SK-N-SH (cell line): ENCODE measurements at regions not wholly inside any gene's neighbourhood (a gene's known extent, or its start where the extent isn't known, plus 50 kb on each side); places are given as distances from the start of the nearest gene placed in this dataset.

Source experiments
- CTCF ChIA-PET: fragments of 300-600, 350-600 bp; formaldehyde crosslinking; extraction: SDS; loops from one replicate; lab custom pipeline; 2021; lab: Yijun Ruan, JAX
- POLR2A ChIA-PET: fragments of 350-600 bp; sonication (Branson Sonifier 250); formaldehyde crosslinking; extraction: SDS; loops from one replicate; lab custom pipeline; 2020; ENCODE audit warnings: antibody characterized with exemption, inconsistent platforms; lab: Yijun Ruan, JAX
- DNase-seq: peaks from one replicate; pipeline ENCODE4 v3.0.0; 2012
- H2AFZ ChIP-seq: fragments of 200-600 bp; sonication (generic); 2 replicates; pipeline ENCODE4 v1.8.1; 2016; ENCODE audit warnings: antibody characterized with exemption, mild to moderate bottlenecking, low read depth
- H3F3A ChIP-seq: fragments of 200-600 bp; sonication (generic); replicated peaks from 2 replicates; pipeline ENCODE3; 2016; ENCODE audit warnings: antibody characterized with exemption, mild to moderate bottlenecking; ENCODE audit not compliant: insufficient read depth
- H3K27ac ChIP-seq, 2 experiments: fragments of 200-500 bp in 1 of 2; fragments of 200-600 bp in 1 of 2; sonication (Bioruptor generic) in 1 of 2; sonication (generic), shearing (Covaris generic) in 1 of 2; 2 replicates each; pipeline versions ENCODE4 v1.5.1 to v1.6.1; 2014 to 2016; ENCODE audit warnings: low read depth in 2 of 2, inconsistent platforms in 1 of 2, low read length in 1 of 2, mild to moderate bottlenecking in 1 of 2, mixed read lengths in 1 of 2
- H3K27me3 ChIP-seq: fragments of 200-600 bp; sonication (generic), shearing (Covaris generic); 2 replicates; pipeline ENCODE4 v1.6.1; 2016; ENCODE audit warnings: mixed run types; ENCODE audit not compliant: insufficient read depth
- H3K36me3 ChIP-seq, 2 experiments: fragments of 200-500 bp in 1 of 2; fragments of 200-600 bp in 1 of 2; sonication (Bioruptor generic) in 1 of 2; sonication (generic) in 1 of 2; replicated peaks in 1 of 2; 2 replicates each; pipeline versions ENCODE3 to v1.5.1; 2014 to 2016; ENCODE audit warnings: low read length in 1 of 2, mild to moderate bottlenecking in 1 of 2; ENCODE audit not compliant: insufficient read depth in 2 of 2, control insufficient read depth in 1 of 2
- H3K4me1 ChIP-seq, 2 experiments: fragments of 200-500 bp in 1 of 2; fragments of 200-600 bp in 1 of 2; sonication (Bioruptor generic) in 1 of 2; sonication (generic), shearing (Covaris generic) in 1 of 2; 2 replicates each; pipeline versions ENCODE4 v1.5.1 to v1.6.1; 2014 to 2016; ENCODE audit warnings: low read depth in 1 of 2, low read length in 1 of 2, mixed run types in 1 of 2; ENCODE audit not compliant: insufficient read depth in 2 of 2, control insufficient read depth in 1 of 2
- H3K4me2 ChIP-seq: fragments of 200-600 bp; sonication (generic), shearing (Covaris generic); 2 replicates; pipeline ENCODE4 v1.6.1; 2017; ENCODE audit warnings: mixed run types
- H3K4me3 ChIP-seq, 2 experiments: fragments of 200-500 bp in 1 of 2; fragments of 200-600 bp in 1 of 2; sonication (Bioruptor generic) in 1 of 2; sonication (generic), shearing (Covaris generic) in 1 of 2; 2 replicates each; pipeline versions ENCODE4 v1.5.1 to v1.8.1; 2014 to 2016; ENCODE audit warnings: low read depth in 2 of 2, inconsistent platforms in 1 of 2, low read length in 1 of 2, mild to moderate bottlenecking in 1 of 2, mixed read lengths in 1 of 2, moderate library complexity in 1 of 2
- H3K79me2 ChIP-seq: fragments of 200-600 bp; sonication (generic); 2 replicates; pipeline ENCODE4 v1.8.1; 2017; ENCODE audit warnings: mild to moderate bottlenecking; ENCODE audit not compliant: insufficient read depth
- H3K9ac ChIP-seq: fragments of 200-600 bp; sonication (generic); 2 replicates; pipeline ENCODE4 v1.6.1; 2017; ENCODE audit warnings: mixed run types
- H3K9me2 ChIP-seq: fragments of 200-600 bp; sonication (generic); 2 replicates; pipeline ENCODE4 v1.6.1; 2017; ENCODE audit warnings: mixed run types
- H3K9me3 ChIP-seq: fragments of 200-600 bp; sonication (generic); 2 replicates; pipeline ENCODE4 v1.6.1; 2017; ENCODE audit warnings: mixed run types, mild to moderate bottlenecking, moderate library complexity
- H4K20me1 ChIP-seq: fragments of 200-600 bp; sonication (generic); 2 replicates; pipeline ENCODE4 v1.6.1; 2017; ENCODE audit warnings: mild to moderate bottlenecking, mixed run types; ENCODE audit not compliant: insufficient read depth
- CTCF ChIP-seq: fragments of 200-600 bp; sonication (generic); IDR thresholded peaks from 2 replicates; pipeline ENCODE4 v1.6.1; 2017; ENCODE audit warnings: antibody characterized with exemption, mild to moderate bottlenecking, moderate library complexity
- ELF1 ChIP-seq: IDR thresholded peaks from 2 replicates; pipeline ENCODE4 v1.4.0; 2012
- EZH2phosphoT487 ChIP-seq: fragments of 200-600 bp; sonication (generic); IDR thresholded peaks from 2 replicates; pipeline ENCODE4 v1.6.1; 2017; ENCODE audit warnings: low read depth, mixed run types, mild to moderate bottlenecking, antibody characterized with exemption, moderate library complexity, borderline replicate concordance
- FOXM1 ChIP-seq: IDR thresholded peaks from 2 replicates; pipeline ENCODE4 v1.4.0; 2012; ENCODE audit warnings: low read depth, mild to moderate bottlenecking
- IRF3 ChIP-seq: fragments of 150-350 bp; IDR thresholded peaks from 2 replicates; pipeline ENCODE4 v1.6.1; 2016; ENCODE audit warnings: mild to moderate bottlenecking, low read depth, low read length
- RCOR1 ChIP-seq: fragments of 150-350 bp; IDR thresholded peaks from 2 replicates; pipeline ENCODE4 v1.6.1; 2017; ENCODE audit warnings: antibody characterized with exemption, low read length
- TAF1 ChIP-seq: IDR thresholded peaks from 2 replicates; pipeline ENCODE4 v1.6.1; 2012; ENCODE audit warnings: low read depth, mild to moderate bottlenecking, low read length, moderate library complexity, borderline replicate concordance
- TCF12 ChIP-seq: IDR thresholded peaks from 2 replicates; pipeline ENCODE4 v1.4.0; 2012
- TEAD4 ChIP-seq: IDR thresholded peaks from 2 replicates; pipeline ENCODE4 v1.4.0; 2012; ENCODE audit warnings: mild to moderate bottlenecking, borderline replicate concordance; ENCODE audit not compliant: insufficient read depth
- WGBS: methylation state at CpG from one replicate; pipeline ENCODE4 v1.1.6; 2017; ENCODE audit warnings: low lambda C conversion rate; 5-methylcytosine and 5-hydroxymethylcytosine counted together

GRCh38 chr20:24785141-24786110 lies 163.6 kb upstream of the CST7 start:
- H3K4me3 ChIP-seq = no peak overlapping the region
- no peaks in the 10 kb centered on the region for H3K27me3 ChIP-seq
- H3K9ac ChIP-seq = no peak overlapping the region
- no peak for TF ChIP-seq CTCF
- TF ChIP-seq FOXM1 = no peak
- TF ChIP-seq TCF12 = peak; percentile 61; the same call in 1 of the 2 replicates
- TF ChIP-seq RCOR1 = no peak
- 0 out of 2 replicates have a peak, but pooled peaks have one; percentile 23 for TF ChIP-seq ELF1
- H3K79me2 ChIP-seq = no peaks in the 10 kb centered on the region
- POLR2A ChIA-PET = no interaction called here
- 45% methylated on average over 10 of the region's 11 CpGs for WGBS
- no peaks in the 10 kb centered on the region for H3K9me3 ChIP-seq
- no peaks in the 10 kb centered on the region for H3K36me3 ChIP-seq
- H3K4me2 ChIP-seq = 0 out of 2 replicates have a peak overlapping the region, but pooled peaks have one; percentile 19
- H2AFZ ChIP-seq = no peak overlapping the region
- H3K9me2 ChIP-seq = no peaks in the 10 kb centered on the region
- peaks cover 0 to 7% of the 10 kb centered on the region in 2 experiments; a peak in 1 of 4 replicates for H3K4me1 ChIP-seq
- H3K27ac ChIP-seq = peak overlapping the region in 1 of 2 experiments; percentile 9; a peak in 1 of 4 replicates
- DNase-seq = no peak
- H3F3A ChIP-seq = no peaks in the 10 kb centered on the region
- CTCF ChIA-PET = interaction anchor here (0.8 to 1.3 kb wide), 2 partner anchors 130 to 133 kb away, joined by 3 to 6 read pairs; no protein-coding TSS in a partner anchor
- H4K20me1 ChIP-seq = no peaks in the 10 kb centered on the region

GRCh38 chr20:24786111-24786495 lies 163.0 kb upstream of the CST7 start:
- DNase-seq = no peak
- Histone ChIP-seq H3K4me3 (no peak overlapping the region), H3K4me1 (peaks cover 0 to 7% of the 10 kb centered on the region in 2 experiments; a peak in 1 of 4 replicates), H3K79me2 (no peaks in the 10 kb centered on the region), H3K27me3 (no peaks in the 10 kb centered on the region), H3K36me3 (no peaks in the 10 kb centered on the region), H4K20me1 (no peaks in the 10 kb centered on the region), H3K9me2 (no peaks in the 10 kb centered on the region), H3K9me3 (no peaks in the 10 kb centered on the region), H3K27ac (no peak overlapping the region), H3K9ac (no peak overlapping the region), H3F3A (no peaks in the 10 kb centered on the region), H3K4me2 (no peak overlapping the region), H2AFZ (no peak overlapping the region)
- 42% methylated on average over 5 of the region's 12 CpGs for WGBS
- POLR2A ChIA-PET = no interaction called here
- CTCF ChIA-PET = no interaction called here
- TF ChIP-seq EZH2phosphoT487 (no peak), TEAD4 (no peak), CTCF (no peak), IRF3 (no peak), TAF1 (no peak)
